SU-DHL-6 (cell line): ENCODE measurements at regions not wholly inside any gene's neighbourhood (a gene's known extent, or its start where the extent isn't known, plus 50 kb on each side); places are given as distances from the start of the nearest gene placed in this dataset.

Experiments used
- H2AFZ ChIP-seq: fragments of 200-600 bp; sonication (generic); 2 replicates; pipeline ENCODE4 v1.6.1; 2014; ENCODE audit warnings: low read depth, mild to moderate bottlenecking, moderate library complexity, mixed read lengths, antibody characterized with exemption, low read length; ENCODE audit not compliant: severe bottlenecking
- H3F3A ChIP-seq: fragments of 200-600 bp; shearing (Covaris generic); 2 replicates; pipeline ENCODE4 v1.6.0; 2016; ENCODE audit warnings: antibody characterized with exemption, mild to moderate bottlenecking; ENCODE audit not compliant: insufficient read depth
- H3K27ac ChIP-seq: fragments of 200-600 bp; sonication (generic); 2 replicates; pipeline ENCODE4 v1.5.1; 2016; ENCODE audit warnings: low read depth, mild to moderate bottlenecking, low read length, moderate library complexity, mixed read lengths
- H3K27me3 ChIP-seq: fragments of 200-600 bp; sonication (generic), shearing (Covaris generic); 2 replicates; pipeline ENCODE4 v1.6.0; 2014; ENCODE audit warnings: mild to moderate bottlenecking, low read length
- H3K36me3 ChIP-seq: fragments of 200-600 bp; sonication (generic); 2 replicates; pipeline ENCODE4 v1.6.1; 2014; ENCODE audit warnings: mild to moderate bottlenecking, low read length, mixed read lengths
- H3K4me2 ChIP-seq: fragments of 300-600, 200-600 bp; shearing (Covaris generic), sonication (generic); 2 replicates; pipeline ENCODE4 v1.6.0; 2014; ENCODE audit warnings: low read length, low read depth, mild to moderate bottlenecking; ENCODE audit not compliant: poor library complexity, severe bottlenecking
- H3K4me3 ChIP-seq: fragments of 200-600 bp; sonication (generic); 2 replicates; pipeline ENCODE4 v1.5.1; 2014; ENCODE audit warnings: antibody characterized with exemption, low read length, mild to moderate bottlenecking, mixed read lengths; ENCODE audit not compliant: insufficient read depth, poor library complexity, severe bottlenecking
- H3K79me2 ChIP-seq: fragments of 200-600 bp; sonication (generic); 2 replicates; pipeline ENCODE4 v1.6.1; 2014; ENCODE audit warnings: mild to moderate bottlenecking, low read length, moderate library complexity; ENCODE audit not compliant: insufficient read depth
- H3K9ac ChIP-seq: fragments of 200-600 bp; sonication (generic); 2 replicates; pipeline ENCODE4 v1.7.0; 2014; ENCODE audit warnings: mild to moderate bottlenecking, low read length
- H3K9me2 ChIP-seq: fragments of 200-600 bp; sonication (generic); replicated peaks from 2 replicates; pipeline ENCODE4 v1.6.1; 2014; ENCODE audit warnings: low read length; ENCODE audit not compliant: insufficient read depth
- H3K9me3 ChIP-seq: fragments of 200-600 bp; sonication (generic); 2 replicates; pipeline ENCODE4 v1.6.1; 2014; ENCODE audit warnings: low read length, mixed read lengths; ENCODE audit not compliant: insufficient read depth
- H4K20me1 ChIP-seq: fragments of 200-600 bp; sonication (generic); 2 replicates; pipeline ENCODE4 v1.6.1; 2014; ENCODE audit warnings: low read depth, mild to moderate bottlenecking, antibody characterized with exemption, low read length, moderate library complexity, mixed read lengths
- CTCF ChIP-seq: fragments of 200-600 bp; sonication (generic); IDR thresholded peaks from one replicate; pipeline ENCODE4 v1.5.1; 2017; ENCODE audit warnings: antibody characterized with exemption, mild to moderate bottlenecking, low read length, moderate library complexity; ENCODE audit not compliant: insufficient read depth, poor library complexity, severe bottlenecking
- EZH2phosphoT487 ChIP-seq: fragments of 200-600 bp; sonication (generic), shearing (Covaris generic); conservative IDR thresholded peaks from 2 replicates; pipeline ENCODE4 v1.6.1; 2018; ENCODE audit warnings: mild to moderate bottlenecking, antibody characterized with exemption, low read length, moderate library complexity, mixed read lengths

- Histone ChIP-seq H3K4me3 (no peak overlapping the region), H3K9me2 (no peaks in the 10 kb centered on the region), H3K9me3 (no peaks in the 10 kb centered on the region), H3F3A (no peaks in the 10 kb centered on the region), H3K9ac (no peak overlapping the region), H3K36me3 (no peaks in the 10 kb centered on the region), H4K20me1 (no peaks in the 10 kb centered on the region), H3K27ac (no peak overlapping the region), H3K79me2 (no peaks in the 10 kb centered on the region), H2AFZ (no peak overlapping the region), H3K4me2 (no peak overlapping the region), H3K27me3 (no peaks in the 10 kb centered on the region)
- TF ChIP-seq CTCF = no peak
- TF ChIP-seq EZH2phosphoT487 = no peak
These were observed 93.7 kb upstream of the RGMA start for GRCh38 chr15:93182703-93183205.

- Histone ChIP-seq H3K9me3 (no peaks in the 10 kb centered on the region), H2AFZ (no peak overlapping the region), H4K20me1 (no peaks in the 10 kb centered on the region), H3K4me2 (no peak overlapping the region), H3K79me2 (no peaks in the 10 kb centered on the region), H3K27me3 (no peaks in the 10 kb centered on the region), H3K9me2 (no peaks in the 10 kb centered on the region), H3F3A (no peaks in the 10 kb centered on the region), H3K36me3 (no peaks in the 10 kb centered on the region), H3K4me3 (no peak overlapping the region), H3K9ac (no peak overlapping the region), H3K27ac (no peak overlapping the region)
- TF ChIP-seq EZH2phosphoT487 (no peak), CTCF (no peak)
These were observed 91.6 kb upstream of the RGMA start for GRCh38 chr15:93180656-93181055.

- Histone ChIP-seq H4K20me1 (no peaks in the 10 kb centered on the region), H3K9me3 (no peaks in the 10 kb centered on the region), H3K27ac (no peak overlapping the region), H2AFZ (no peak overlapping the region), H3K4me3 (no peak overlapping the region), H3K9ac (no peak overlapping the region), H3K27me3 (no peaks in the 10 kb centered on the region), H3K4me2 (no peak overlapping the region), H3K9me2 (no peaks in the 10 kb centered on the region), H3K36me3 (no peaks in the 10 kb centered on the region), H3K79me2 (no peaks in the 10 kb centered on the region), H3F3A (no peaks in the 10 kb centered on the region)
- TF ChIP-seq CTCF (no peak), EZH2phosphoT487 (no peak)
These were observed 91.1 kb upstream of the RGMA start for GRCh38 chr15:93180128-93180527.

- no peak overlapping the region for H3K9ac ChIP-seq
- no peaks in the 10 kb centered on the region for H3K9me3 ChIP-seq
- no peak overlapping the region for H3K4me2 ChIP-seq
- no peak overlapping the region for H3K4me3 ChIP-seq
- no peak for TF ChIP-seq CTCF
- no peak for TF ChIP-seq EZH2phosphoT487
- H3K79me2 ChIP-seq = no peaks in the 10 kb centered on the region
- H4K20me1 ChIP-seq = no peaks in the 10 kb centered on the region
- H3F3A ChIP-seq = no peaks in the 10 kb centered on the region
- H3K27me3 ChIP-seq = no peaks in the 10 kb centered on the region
- no peak overlapping the region for H3K27ac ChIP-seq
- H3K36me3 ChIP-seq = no peaks in the 10 kb centered on the region
- no peaks in the 10 kb centered on the region for H3K9me2 ChIP-seq
- H2AFZ ChIP-seq = no peak overlapping the region
These were observed 90.7 kb upstream of the RGMA start for GRCh38 chr15:93179700-93180102.
